HG02970 (cell line): ENCODE measurements at regions not wholly inside any gene's neighbourhood (a gene's known extent, or its start where the extent isn't known, plus 50 kb on each side); places are given as distances from the start of the nearest gene placed in this dataset.
"Not testable (repeated sequence)": the region's sequence is repeated elsewhere in the genome, so short reads cannot be mapped to it uniquely, and the experiment has no call there.

ENCODE experiments used
- ATAC-seq: cut with Tn5 transposase; IDR thresholded peaks from one replicate; pipeline ENCODE4 v1.9.1; 2021; ENCODE audit warnings: mild to moderate bottlenecking, moderate library complexity, moderate number of reproducible peaks; ENCODE audit not compliant: unreplicated experiment, low FRiP score

DNA sequence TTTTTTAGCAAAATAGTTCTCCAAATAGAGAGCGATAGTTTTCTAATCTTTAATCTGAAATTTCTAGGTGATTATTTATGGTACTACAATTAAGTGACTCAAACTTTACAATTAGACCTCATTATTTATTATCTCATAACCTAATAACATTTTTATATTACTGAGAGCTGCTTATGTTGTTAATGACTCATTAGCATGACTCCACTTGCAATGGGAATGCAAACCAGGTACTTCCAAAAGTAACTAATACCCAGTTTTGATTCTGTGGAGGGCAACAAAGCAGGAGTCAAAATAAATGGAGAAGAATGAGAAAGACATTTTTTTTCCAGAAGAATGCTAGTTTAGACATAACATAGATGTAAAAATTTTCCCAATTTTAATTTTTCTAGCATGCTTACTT is 466.0 kb downstream of the PLK2 start:
- ATAC-seq, result no peak

DNA sequence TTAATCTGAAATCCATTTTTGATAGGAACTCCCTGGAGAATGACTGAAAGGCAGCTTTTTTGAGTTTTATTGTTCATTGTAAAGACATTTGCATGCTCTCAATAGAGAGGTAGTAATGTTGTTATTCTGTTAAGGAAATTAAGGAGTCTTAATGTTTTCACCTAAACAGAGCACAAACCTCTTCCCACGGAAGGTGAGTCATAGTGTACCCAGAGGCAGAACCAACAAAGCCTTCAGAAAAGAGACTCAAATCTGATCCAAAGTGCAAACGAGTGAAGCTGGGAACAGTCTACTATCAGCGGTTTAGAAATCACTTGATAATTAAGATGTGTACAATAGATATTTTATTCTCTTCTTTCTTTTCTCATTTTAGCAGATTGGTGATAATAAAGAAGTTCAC is 470.5 kb downstream of the PLK2 start:
- no peak for ATAC-seq

DNA sequence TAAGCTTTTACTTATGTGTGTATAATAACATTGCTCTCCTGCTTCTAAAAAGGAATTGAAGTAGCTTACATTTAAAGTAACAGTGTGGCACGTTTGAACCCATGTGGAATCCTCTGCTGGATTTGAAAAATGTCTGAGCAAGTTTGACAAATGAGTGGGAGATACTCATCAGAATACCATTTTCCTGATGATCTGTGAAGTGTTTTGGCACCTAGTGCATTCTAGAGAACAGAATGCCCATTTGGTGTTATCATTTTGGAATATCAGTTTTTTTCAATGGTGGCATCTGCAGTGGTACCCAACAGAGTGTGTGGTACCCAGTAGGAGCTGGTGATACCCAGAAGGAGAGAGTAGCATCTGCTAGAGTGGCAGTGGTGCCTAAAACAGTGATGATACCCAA is 471.1 kb downstream of the PLK2 start:
- ATAC-seq, result no peak

DNA sequence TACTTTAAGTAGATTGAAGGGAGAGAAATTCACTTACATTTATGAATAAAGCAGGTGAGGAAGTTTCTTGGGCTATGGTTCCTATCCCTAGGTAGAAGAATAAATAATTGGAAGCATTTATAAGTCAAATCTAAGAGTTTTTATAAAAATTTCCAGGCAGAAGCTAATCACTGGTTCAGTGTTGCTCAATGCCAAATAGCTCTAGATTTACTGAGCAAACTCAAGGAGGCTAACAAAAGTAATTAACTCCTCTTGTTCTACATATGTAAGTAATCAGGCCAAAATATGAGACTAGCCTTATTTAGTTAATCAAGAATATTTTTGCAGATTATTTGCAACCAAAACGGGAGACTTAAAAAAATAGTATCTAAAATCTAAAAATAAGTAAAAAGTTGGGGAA is 472.3 kb downstream of the PLK2 start:
- ATAC-seq, result no peak

DNA sequence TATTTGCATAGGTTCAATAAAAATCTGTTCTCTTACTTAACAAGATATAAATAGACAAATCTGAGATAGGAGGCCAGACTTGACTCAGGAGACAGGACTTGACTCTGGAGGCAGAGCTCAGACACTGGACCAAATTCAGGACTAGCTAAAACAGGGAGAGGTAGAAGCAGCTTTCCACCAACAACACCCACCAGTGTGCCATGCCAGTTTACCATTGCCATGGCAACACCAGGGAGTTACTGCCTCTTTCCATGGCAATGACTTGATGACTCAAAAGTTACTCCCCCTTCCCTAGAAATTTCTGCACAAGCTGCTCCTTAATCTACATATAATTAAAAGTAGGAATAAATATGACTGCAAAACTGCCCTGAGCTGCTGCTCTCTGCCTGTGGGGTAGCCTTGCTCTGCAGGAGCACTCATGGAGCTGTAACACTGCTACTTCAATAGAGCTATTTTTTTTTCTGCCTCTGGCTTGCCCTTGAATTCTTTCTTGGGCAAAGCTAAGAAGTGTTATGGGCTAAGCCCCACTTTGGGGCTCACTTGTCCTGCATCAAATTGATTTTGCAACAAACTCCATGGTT is 473.0 kb downstream of the PLK2 start:
- no peak for ATAC-seq

DNA sequence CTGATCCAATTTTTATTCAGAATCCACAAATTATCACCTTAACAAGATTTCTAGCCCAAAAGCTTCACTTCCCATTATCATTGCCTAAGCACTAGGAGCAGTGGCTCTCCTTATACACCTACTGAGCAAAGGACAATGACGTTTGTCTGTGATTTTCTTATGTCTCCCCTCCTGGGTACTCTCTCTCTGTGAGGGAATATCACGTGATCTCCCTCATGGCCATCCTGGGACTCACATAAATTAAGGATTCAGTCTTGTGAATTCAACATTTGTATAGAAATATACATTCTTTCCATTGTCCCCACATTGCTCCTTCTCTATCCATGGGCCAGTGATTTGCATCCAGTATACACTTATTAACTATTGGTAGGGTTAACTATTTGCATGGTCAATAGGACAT is 476.5 kb downstream of the PLK2 start:
- ATAC-seq, result no peak

DNA sequence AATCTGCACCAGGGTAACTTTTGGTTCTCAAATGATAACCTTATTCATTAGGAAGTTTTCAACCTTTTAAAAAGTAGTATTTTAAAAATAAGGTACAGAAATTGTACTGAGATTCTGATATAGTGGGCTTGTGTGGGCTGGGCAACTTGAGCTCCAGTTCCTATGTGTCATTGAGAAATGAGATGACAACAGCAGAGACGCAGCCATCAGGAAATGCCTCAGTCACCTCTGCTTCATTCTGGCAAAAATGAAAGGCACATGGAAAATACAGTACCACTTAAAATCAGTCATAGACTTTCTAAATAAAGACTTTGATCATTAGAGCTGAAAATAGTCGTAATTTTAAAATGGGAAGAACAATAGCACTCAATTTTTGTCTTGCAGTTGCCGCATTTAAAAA is 480.2 kb downstream of the PLK2 start:
- ATAC-seq, result no peak

DNA sequence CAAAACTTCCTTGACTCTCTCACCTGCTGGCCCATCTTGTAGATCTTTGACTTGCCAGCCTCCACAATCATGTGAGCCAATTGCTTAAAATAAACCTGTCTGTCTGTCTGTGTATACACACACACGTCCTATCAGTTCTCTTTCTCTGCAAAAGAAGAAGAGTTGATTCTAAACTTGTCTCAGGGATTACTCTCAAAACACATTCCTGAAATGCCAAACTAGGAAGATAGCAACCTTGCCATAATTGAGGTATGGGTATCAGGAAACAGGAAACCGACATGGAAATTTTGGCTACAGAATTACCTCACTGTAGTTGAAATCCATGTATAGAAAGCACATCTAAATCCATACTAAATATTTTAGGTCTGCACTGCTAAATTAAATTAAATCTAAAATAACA is 483.4 kb downstream of the PLK2 start:
- ATAC-seq, result no peak

DNA sequence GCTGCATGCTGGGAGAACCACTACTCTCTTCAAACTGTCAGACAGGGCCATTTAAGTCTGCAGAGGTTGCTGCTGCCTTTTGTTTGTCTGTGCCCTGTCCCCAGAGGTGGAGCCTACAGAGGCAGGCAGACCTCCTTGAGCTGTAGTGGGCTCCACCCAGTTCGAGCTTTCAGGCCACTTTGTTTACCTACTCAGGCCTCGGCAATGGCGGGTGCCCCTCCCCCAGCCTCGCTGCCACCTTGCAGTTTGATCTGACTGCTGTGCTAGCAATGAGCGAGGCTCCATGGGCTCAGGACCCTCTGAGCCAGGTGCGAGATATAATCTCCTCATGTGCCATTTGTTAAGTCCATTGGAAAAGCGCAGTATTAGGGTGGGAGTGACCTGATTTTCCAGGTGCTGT is 487.8 kb downstream of the PLK2 start:
- not testable (repeated sequence) for ATAC-seq

DNA sequence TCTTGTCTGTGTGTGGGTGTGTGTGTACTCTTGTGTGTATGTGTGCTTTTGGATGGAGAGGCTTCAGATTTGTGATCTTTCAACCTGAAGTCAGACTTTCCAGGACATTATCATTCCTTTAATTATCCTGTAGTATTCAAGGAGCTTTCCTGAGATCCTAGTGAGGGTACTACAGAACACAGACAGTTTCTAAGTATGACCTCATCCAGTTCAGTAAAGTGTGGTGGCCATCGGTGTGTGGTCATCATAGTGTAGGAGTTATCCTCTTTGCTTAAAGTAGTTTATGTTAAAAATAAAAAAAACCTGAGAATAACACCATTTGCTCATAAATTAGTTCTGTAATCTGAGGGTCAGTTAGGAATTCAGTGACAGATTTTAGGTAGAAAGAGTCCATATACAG is 478.0 kb upstream of the ACTBL2 start:
- ATAC-seq, result no peak

DNA sequence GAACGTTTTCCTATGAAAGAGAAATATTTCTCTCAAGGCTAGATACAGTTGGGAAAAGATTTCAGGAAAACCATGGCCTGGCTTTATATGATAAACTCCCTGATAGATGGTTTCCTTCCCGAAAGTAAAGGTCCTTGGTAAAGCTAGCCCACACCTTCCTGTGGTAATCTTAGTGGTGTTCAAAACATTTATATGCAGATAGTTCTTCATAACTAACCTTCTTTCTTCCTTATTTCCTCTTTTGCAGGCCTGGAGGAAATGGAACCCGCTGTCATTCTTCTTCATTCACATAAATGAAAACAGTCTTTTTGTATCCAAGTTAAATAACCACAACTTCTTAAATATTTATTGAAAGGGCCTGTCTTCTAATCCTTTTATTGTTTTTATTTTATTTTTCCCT is 474.0 kb upstream of the ACTBL2 start:
- no peak for ATAC-seq

DNA sequence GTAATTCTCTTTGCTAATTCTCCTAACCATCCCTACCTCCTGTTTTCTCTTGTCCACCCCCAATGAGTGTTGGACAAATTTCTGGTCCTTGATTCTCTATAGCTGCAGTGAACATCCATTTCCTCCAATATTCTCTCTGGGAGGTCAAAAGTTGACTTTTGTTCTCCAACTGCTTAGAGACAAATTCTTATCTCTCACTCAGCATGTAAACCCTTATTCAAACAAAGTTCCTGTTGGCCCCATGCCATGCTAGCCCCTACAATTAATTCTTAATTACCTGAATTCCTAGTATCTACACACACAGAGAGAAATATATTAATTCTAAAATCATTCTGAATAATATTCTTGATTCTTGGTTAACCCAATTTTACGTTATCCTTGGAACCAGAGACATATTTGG is 472.9 kb upstream of the ACTBL2 start:
- ATAC-seq, result no peak

DNA sequence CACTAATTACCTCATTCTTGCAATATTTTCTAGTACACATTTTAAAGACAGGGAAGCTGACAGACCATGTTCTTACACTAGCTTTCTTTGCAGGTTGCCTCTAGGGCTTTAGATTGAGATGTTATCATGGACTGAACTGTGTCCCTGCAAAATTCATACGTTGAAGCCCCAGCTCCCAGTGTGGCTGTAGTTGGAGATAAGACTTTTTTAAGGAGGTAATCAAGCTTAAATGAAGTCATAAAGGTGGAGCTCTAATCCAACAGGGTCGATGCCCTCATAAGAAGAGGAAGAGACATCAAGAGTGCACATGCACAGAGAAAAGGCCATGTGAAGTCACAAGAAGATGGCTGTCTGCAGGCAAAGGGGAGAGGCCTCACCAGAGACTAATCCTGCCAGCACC is 471.2 kb upstream of the ACTBL2 start:
- ATAC-seq, result no peak

DNA sequence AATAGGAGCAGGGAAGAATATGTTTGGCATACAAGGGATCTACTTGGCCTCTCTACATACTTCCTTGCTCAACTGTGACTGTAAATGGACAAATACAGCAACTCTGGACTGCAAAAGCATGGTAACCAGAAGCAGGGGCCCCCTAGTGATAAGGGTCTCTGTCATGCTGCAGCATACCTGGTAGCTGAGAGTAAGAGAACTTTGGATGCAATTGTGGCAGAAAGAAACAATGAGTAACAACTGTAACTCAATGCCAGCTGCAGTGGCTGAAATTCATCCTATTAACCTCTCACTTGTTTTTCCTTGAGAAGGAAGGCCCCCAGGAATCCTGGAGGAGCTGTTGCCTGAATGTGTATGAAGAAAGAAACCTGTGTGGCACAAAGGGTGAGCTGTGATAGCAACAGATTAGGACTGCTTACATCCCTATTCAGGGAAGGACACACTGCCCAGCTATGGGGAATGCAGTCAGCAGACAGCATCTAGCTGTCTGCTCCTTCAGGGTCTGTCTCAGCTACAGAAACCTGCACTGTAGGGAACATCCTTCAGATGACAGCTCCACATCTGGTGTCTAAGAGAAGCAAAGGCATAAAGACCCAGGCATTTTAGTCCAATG is 468.1 kb upstream of the ACTBL2 start:
- no peak for ATAC-seq

DNA sequence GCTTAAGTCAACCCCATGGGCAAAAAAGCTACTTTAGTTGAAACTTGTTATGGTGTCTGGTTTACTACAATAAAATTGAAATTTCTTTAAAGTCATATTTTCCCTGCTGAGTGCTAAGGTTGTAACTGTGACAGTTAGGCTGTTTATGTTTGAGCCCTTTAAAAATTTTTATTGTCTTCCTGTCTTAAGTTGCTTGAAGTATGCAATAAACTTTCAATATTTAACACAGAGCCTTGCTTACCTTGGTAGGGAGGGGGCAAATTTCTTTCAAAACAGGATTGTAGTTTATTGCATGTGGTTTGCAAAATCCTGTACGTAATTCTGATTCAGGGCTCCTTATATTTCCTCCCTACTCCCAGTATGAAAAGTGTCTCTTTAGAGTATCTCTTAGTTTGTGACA is 465.5 kb upstream of the ACTBL2 start:
- ATAC-seq, result no peak

DNA sequence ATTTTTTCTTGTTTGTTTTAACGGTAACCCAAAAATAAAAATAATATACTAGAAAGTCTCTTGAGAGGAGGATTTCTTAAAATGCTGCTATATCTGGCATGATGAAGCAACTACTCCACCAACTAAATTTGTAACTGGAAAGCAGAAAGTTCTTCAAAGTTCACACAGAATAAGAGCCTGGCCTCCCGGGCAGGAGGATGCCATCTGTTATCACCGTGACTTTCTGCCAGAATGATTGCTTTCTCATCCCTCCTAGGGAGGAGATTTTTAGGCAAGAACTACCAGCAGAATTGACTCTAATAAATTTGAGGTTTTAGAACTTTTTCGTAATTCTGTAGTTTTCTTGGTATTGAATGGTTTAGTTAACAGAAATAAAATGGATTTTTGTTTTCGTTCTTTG is 464.6 kb upstream of the ACTBL2 start:
- ATAC-seq, result no peak

DNA sequence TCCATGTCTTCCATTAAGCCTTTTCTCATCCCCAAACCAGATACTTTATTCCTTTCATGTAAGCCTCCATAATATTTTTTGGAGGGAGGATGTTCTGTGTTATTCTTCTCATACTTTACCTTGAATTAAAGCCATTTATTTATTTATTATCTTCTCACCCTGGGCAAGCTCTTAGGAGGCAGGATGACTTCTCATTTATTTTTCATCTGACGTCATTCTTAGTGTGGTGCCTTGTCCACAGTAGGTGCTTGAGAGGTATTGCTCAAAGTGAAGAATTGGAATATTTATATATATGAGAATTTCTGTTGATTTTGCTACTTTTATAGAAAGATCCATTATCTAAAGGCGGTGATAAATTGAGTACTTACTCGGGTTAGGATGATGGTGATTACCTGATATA is 458.3 kb upstream of the ACTBL2 start:
- no peak for ATAC-seq

DNA sequence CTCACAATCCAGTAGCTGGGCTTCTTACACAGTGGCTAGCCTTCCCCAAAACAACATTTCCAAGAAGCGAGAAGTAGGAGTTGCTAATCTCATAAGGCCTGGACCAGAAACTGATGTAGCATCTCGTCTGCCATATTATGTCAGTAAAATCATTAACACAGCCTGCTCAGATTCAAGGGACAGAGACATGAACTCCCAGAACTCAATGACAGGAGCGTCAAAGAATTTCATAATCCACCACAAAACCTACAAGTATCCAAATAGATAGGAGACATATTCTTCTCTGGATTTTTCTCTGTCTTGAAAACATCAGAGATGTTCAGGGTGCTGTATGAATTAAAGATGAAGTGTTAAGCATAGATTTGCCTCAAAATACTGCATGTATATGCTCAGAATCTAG is 457.6 kb upstream of the ACTBL2 start:
- ATAC-seq, result no peak

DNA sequence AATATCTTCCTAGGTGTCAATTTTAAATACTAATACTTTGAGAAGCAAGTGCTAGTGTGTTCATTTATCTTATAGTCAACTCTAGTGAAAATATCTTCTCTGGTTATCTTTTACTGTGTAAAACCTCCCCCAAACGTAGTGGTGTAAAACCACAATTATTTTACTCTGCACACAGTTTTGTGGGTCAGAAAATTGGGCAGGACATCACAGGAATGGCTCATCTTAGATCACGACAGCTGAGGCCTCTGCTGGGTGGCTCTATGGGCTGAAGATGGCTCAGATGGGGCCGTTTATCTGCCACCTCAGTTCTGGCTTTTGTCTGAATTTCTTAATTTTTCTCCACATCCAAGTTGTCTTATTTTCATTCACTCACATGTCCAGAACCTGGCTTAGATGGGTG is 457.2 kb upstream of the ACTBL2 start:
- no peak for ATAC-seq

DNA sequence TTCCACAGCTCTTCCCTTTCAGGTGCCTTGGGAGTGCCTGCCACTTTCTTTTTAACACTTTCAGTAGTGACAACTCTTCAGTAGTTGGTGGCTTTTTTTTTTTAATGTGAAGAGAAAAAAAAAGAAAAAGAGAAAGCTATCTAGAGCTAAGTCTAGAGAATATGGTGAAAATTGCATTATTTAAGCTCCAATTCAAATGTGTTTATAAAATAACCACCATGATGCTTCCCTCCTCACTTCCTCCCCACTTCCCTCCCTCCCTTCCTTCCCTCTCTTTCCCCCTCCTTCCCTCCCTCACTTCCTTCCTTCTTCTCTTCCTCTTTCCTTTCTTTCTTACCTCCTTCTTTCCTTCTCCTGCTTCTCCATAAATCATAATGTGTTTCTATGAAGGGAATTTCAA is 456.7 kb upstream of the ACTBL2 start:
- no peak for ATAC-seq

DNA sequence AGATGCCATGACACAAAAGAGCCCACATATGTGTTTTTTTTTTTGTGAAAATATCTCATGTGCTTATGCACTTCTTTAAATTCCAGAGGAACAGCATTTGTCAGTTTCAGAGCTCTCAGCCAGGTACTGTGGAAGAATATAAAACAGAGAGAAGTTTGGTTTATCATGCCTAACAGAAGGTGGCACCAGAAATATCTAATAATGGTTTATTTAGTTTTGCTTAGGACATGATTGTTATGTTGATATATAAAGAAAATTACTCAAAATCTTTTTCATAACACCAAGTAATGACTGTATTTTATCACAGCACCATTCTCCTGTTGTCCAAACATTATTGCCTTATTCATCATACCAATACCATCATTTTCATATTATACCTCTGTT is 455.6 kb upstream of the ACTBL2 start:
- no peak for ATAC-seq

DNA sequence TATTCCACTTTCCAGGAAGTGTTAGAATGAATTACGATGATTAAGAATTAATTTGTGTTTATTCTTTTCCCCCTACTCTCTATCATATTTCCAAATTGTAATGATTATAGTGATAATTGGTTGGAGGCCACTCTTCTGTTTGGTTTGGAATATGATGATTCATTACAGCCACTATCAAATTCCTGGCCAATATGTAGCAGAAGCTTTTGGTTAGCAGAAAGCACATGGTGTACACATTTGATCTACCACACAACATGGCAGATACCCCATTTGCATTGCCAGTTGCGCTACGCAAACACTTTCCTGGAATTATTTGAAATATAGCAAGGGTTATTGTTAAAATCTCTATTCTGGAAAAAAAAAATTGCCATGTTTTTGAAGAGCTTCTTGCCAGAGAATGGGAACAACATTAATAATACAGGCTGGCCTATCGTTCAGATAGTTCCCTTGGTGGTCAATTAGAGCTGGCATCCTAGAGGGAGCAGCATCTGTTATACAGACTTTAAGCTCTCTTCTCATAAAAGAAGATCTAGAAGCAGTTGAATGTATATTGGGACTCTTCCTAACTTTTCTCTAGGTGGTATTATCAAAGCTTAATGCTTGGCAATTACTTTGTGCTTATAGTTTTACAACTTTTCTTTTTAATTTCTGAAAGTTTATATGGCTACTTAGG is 455.0 kb upstream of the ACTBL2 start:
- no peak for ATAC-seq
